H1 (cell line): ENCODE measurements at regions not wholly inside any gene's neighbourhood (a gene's known extent, or its start where the extent isn't known, plus 50 kb on each side); places are given as distances from the start of the nearest gene placed in this dataset.
A peak's percentile ranks its signal among the peaks of the same experiment; 100 is the strongest.

ENCODE experiments used
- SIN3A ChIP-seq, 2 experiments: IDR thresholded peaks in 1 of 2; conservative IDR thresholded peaks in 1 of 2; 2 replicates each; pipeline ENCODE4 v1.6.1; 2011 to 2012; ENCODE audit warnings: low read length in 2 of 2, improper control_type of control experiment in 1 of 2, low read depth in 1 of 2, mild to moderate bottlenecking in 1 of 2
- TF ChIP-seq, protein P1 (sequence below): IDR thresholded peaks from 2 replicates; pipeline ENCODE4 v1.6.1; 2012; ENCODE audit warnings: inconsistent platforms

- TF ChIP-seq, protein P1, sequence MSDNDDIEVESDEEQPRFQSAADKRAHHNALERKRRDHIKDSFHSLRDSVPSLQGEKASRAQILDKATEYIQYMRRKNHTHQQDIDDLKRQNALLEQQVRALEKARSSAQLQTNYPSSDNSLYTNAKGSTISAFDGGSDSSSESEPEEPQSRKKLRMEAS, result no peak
- TF ChIP-seq SIN3A (conservative IDR thresholded peaks at IDR 0.05 in 1 of 2, IDR thresholded peaks at IDR 0.05 in 1 of 2; ENCODE audit: low read depth in 1 of 2, low read length in 2 of 2), result 0 out of 4 replicates have a peak, but pooled peaks of 1 of the 2 experiments have one; percentile 13
These were observed 91.0 kb downstream of the NCR2 start (continued) for GRCh38 chr6:41426438-41426851.
